ENCODE measurements at regions not wholly inside any gene's neighbourhood (a gene's known extent, or its start where the extent isn't known, plus 50 kb on each side); places are given as distances from the start of the nearest gene placed in this dataset.

DNA sequence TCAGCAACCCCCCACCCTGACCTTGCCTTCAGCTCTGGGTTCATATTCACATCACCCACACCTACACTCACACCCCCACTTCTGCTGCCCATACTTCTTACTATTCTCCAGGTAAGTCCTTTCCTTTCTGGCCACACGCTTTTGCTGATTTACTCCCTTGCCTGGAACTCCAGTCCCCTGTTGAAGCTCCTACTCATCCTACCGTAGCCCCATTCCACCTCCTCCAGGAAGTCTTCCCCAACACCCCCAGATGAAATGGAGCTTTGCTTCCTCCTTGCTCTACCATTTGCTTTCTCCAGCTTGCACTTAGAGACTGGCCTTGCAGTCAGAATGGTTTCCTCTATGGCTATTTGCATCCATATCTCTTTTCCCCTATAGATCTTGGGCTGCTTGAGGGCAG, 182.3 kb downstream of the MELK start:
- H3K9ac ChIP-seq: no peak overlapping the region
- no peaks in the 10 kb centered on the region for H3F3A ChIP-seq (ENCODE audit: low read depth)
- H3K27me3 Mint-ChIP-seq (ENCODE audit: insufficient read depth, low read depth): peaks cover 26% of the 10 kb centered on the region
- H3K27ac ChIP-seq: no peak overlapping the region
- no peak overlapping the region for H3K27ac Mint-ChIP-seq
- H3K4me3 Mint-ChIP-seq: no peak overlapping the region
- H3K9me3 ChIP-seq (ENCODE audit: low read depth): no peaks in the 10 kb centered on the region
- no peak for TF ChIP-seq EZH2 (IDR thresholded peaks at IDR 0.05)
- TF ChIP-seq EZH2phosphoT487 (IDR thresholded peaks at IDR 0.05): no peak
- TF ChIP-seq, protein P1, sequence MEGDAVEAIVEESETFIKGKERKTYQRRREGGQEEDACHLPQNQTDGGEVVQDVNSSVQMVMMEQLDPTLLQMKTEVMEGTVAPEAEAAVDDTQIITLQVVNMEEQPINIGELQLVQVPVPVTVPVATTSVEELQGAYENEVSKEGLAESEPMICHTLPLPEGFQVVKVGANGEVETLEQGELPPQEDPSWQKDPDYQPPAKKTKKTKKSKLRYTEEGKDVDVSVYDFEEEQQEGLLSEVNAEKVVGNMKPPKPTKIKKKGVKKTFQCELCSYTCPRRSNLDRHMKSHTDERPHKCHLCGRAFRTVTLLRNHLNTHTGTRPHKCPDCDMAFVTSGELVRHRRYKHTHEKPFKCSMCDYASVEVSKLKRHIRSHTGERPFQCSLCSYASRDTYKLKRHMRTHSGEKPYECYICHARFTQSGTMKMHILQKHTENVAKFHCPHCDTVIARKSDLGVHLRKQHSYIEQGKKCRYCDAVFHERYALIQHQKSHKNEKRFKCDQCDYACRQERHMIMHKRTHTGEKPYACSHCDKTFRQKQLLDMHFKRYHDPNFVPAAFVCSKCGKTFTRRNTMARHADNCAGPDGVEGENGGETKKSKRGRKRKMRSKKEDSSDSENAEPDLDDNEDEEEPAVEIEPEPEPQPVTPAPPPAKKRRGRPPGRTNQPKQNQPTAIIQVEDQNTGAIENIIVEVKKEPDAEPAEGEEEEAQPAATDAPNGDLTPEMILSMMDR (IDR thresholded peaks at IDR 0.05): no peak
- H3K9me3 Mint-ChIP-seq: no peaks in the 10 kb centered on the region
- H3K4me2 ChIP-seq: no peak overlapping the region
- no peaks in the 10 kb centered on the region for H4K20me1 ChIP-seq (ENCODE audit: low read depth)
- no peak overlapping the region for H2AFZ ChIP-seq (replicated peaks)
- H3K4me1 ChIP-seq: no peaks in the 10 kb centered on the region
- no peaks in the 10 kb centered on the region for H3K36me3 ChIP-seq
- H3K36me3 Mint-ChIP-seq: no peaks in the 10 kb centered on the region
- H3K4me1 Mint-ChIP-seq: peaks cover 3% of the 10 kb centered on the region
- H3K27me3 ChIP-seq: peaks cover 71% of the 10 kb centered on the region
- no peaks in the 10 kb centered on the region for H3K79me2 ChIP-seq (ENCODE audit: low read depth)
- no peak overlapping the region for H3K4me3 ChIP-seq
- no peak for DNase-seq (ENCODE audit: low spot score)

DNA sequence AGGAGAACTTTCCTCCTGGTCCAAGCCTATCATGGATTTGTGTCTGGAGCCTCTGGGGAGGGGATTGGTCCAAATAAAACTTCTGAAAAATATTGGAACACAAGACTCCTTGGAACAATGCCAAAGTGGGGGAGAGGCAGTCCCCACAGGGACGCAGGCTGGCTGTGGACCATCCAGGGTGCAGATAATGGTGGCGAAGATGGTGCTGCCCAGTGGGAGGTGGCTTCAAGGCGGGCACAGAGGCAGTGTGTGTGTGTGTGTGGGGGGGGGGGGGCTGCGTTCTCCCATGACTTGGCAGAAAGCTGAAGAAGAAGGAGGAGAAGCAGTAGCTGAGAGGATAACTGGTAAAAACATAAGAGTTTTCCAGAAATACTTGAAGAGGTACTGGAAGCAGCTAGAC, 186.4 kb downstream of the MELK start:
- no peak overlapping the region for H2AFZ ChIP-seq (replicated peaks)
- no peak overlapping the region for H3K27ac Mint-ChIP-seq
- H3K27ac ChIP-seq: no peak overlapping the region
- no peaks in the 10 kb centered on the region for H3F3A ChIP-seq (ENCODE audit: low read depth)
- TF ChIP-seq, protein P1 (IDR thresholded peaks at IDR 0.05): no peak
- no peak for TF ChIP-seq EZH2phosphoT487 (IDR thresholded peaks at IDR 0.05)
- TF ChIP-seq EZH2 (IDR thresholded peaks at IDR 0.05): no peak
- DNase-seq (ENCODE audit: low spot score): no peak
- no peaks in the 10 kb centered on the region for H3K36me3 ChIP-seq
- peaks cover 38% of the 10 kb centered on the region for H3K27me3 ChIP-seq
- H3K9ac ChIP-seq: no peak overlapping the region
- H3K4me1 ChIP-seq: no peaks in the 10 kb centered on the region
- no peaks in the 10 kb centered on the region for H3K9me3 ChIP-seq (ENCODE audit: low read depth)
- H3K9me3 Mint-ChIP-seq: no peaks in the 10 kb centered on the region
- H3K36me3 Mint-ChIP-seq: no peaks in the 10 kb centered on the region
- H3K4me1 Mint-ChIP-seq: peaks cover 3% of the 10 kb centered on the region
- H3K4me3 Mint-ChIP-seq: peak overlapping the region; percentile 59
- H3K27me3 Mint-ChIP-seq (ENCODE audit: insufficient read depth, low read depth): peaks cover 16% of the 10 kb centered on the region
- H3K4me3 ChIP-seq: no peak overlapping the region
- no peaks in the 10 kb centered on the region for H4K20me1 ChIP-seq (ENCODE audit: low read depth)
- no peak overlapping the region for H3K4me2 ChIP-seq
- no peaks in the 10 kb centered on the region for H3K79me2 ChIP-seq (ENCODE audit: low read depth)

DNA sequence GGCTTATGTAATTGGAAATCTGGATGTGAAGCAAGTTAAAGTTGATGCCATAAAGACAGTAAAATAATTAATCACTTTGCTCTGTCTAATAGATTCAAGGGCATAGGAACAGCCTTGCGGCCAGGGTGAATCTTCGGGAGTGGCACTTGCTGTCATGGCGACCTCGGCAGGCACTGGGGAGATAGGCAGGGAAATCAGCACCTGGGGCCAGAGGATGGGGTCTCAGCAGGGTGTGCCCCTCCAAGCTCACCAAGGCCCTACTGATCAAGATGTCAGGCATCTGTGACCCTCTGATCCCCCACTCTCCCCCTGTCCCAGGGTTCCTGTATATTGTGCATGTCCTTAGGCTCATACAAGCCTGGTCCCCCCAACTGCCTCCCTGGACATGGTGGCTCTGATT, 187.3 kb downstream of the MELK start:
- Histone ChIP-seq H3K27ac (no peak overlapping the region), H2AFZ (replicated peaks) (no peak overlapping the region), H4K20me1 (ENCODE audit: low read depth) (no peaks in the 10 kb centered on the region), H3K27me3 (peaks cover 37% of the 10 kb centered on the region), H3K36me3 (no peaks in the 10 kb centered on the region), H3K4me2 (no peak overlapping the region), H3F3A (ENCODE audit: low read depth) (peaks cover 2% of the 10 kb centered on the region), H3K9me3 (ENCODE audit: low read depth) (no peaks in the 10 kb centered on the region), H3K4me1 (no peaks in the 10 kb centered on the region), H3K4me3 (no peak overlapping the region), H3K9ac (no peak overlapping the region), H3K79me2 (ENCODE audit: low read depth) (no peaks in the 10 kb centered on the region)
- no peak for TF ChIP-seq EZH2phosphoT487 (IDR thresholded peaks at IDR 0.05)
- TF ChIP-seq EZH2 (IDR thresholded peaks at IDR 0.05): no peak
- TF ChIP-seq, protein P1 (IDR thresholded peaks at IDR 0.05): no peak
- Mint-ChIP-seq H3K36me3 (no peaks in the 10 kb centered on the region), H3K27ac (no peak overlapping the region), H3K4me1 (peaks cover 3% of the 10 kb centered on the region), H3K27me3 (ENCODE audit: insufficient read depth, low read depth) (peaks cover 16% of the 10 kb centered on the region), H3K4me3 (no peak overlapping the region), H3K9me3 (no peaks in the 10 kb centered on the region)
- DNase-seq (ENCODE audit: low spot score): no peak

All from neural progenitor cell (in vitro differentiated cells).